ENCODE measurements at regions not wholly inside any gene's neighbourhood (a gene's known extent, or its start where the extent isn't known, plus 50 kb on each side); places are given as distances from the start of the nearest gene placed in this dataset.

- TF ChIP-seq ZNF274 (IDR thresholded peaks at IDR 0.05; ENCODE audit: low read depth, low read length) (no peak), SUZ12 (IDR thresholded peaks at IDR 0.05; ENCODE audit: extremely low read depth, insufficient read depth, insufficient read length) (no peak)
These were observed 67.1 kb upstream of the HS3ST1 start for GRCh38 chr4:11495818-11496217.

Measured in NT2/D1 (cell line).